Right ventricle myocardium superior (tissue), 1 donor: ENCODE measurements at regions not wholly inside any gene's neighbourhood (a gene's known extent, or its start where the extent isn't known, plus 50 kb on each side); places are given as distances from the start of the nearest gene placed in this dataset.

Source experiments
- ATAC-seq: fragments of 200-7000 bp; cut with Tn5 transposase; one replicate; pipeline ENCODE4 v1.9.1; 2020; ENCODE audit warnings: mild to moderate bottlenecking; ENCODE audit not compliant: poor library complexity
- DNase-seq: peaks from one replicate; pipeline ENCODE4 v3.0.0-alpha.2; 2020
- intact Hi-C: fragments of 100-400 bp; cut with DNase I; formaldehyde crosslinking; loops from one replicate; pipeline ENCODE4 v1.11.2; 2022
- donor health status: DM: no; HTN: yes; CAD: no; lungs with severe emphysema.

GRCh38 chr1:199774433-199775089 lies 252.9 kb upstream of the NR5A2 start:
- intact Hi-C loops: no loop called here
- ATAC-seq (no peak), DNase-seq (no peak)

GRCh38 chr1:199776768-199777497 lies 250.6 kb upstream of the NR5A2 start:
- intact Hi-C loops: no loop called here
- ATAC-seq: no peak
- DNase-seq: no peak

- intact Hi-C loops: no loop called here
- DNase-seq: no peak
- no peak for ATAC-seq
Observed at GRCh38 chr1:199778324-199778955, 249.1 kb upstream of the NR5A2 start.

GRCh38 chr1:199780091-199780490 lies 247.4 kb upstream of the NR5A2 start:
- DNase-seq: no peak
- ATAC-seq: no peak
- intact Hi-C loops: no loop called here

GRCh38 chr1:199780948-199781670 lies 246.4 kb upstream of the NR5A2 start:
- ATAC-seq: no peak
- DNase-seq: no peak
- intact Hi-C loops: no loop called here

GRCh38 chr1:199784138-199784895 lies 243.2 kb upstream of the NR5A2 start:
- intact Hi-C loops: no loop called here
- DNase-seq (no peak), ATAC-seq (no peak)

- intact Hi-C loops: no loop called here
- ATAC-seq (no peak), DNase-seq (no peak)
Observed at GRCh38 chr1:199786695-199787094, 240.8 kb upstream of the NR5A2 start.

GRCh38 chr1:199789141-199789540 lies 238.4 kb upstream of the NR5A2 start:
- intact Hi-C loops: no loop called here
- ATAC-seq: no peak
- DNase-seq: no peak

- DNase-seq: no peak
- no peak for ATAC-seq
Observed at GRCh38 chr1:199791495-199791894, 236.0 kb upstream of the NR5A2 start.

GRCh38 chr1:199792874-199793273 lies 234.6 kb upstream of the NR5A2 start:
- intact Hi-C loops: no loop called here
- ATAC-seq (no peak), DNase-seq (no peak)

More at GRCh38 chr1:199791495-199791894, 236.0 kb upstream of the NR5A2 start:
- intact Hi-C loops: no loop called here

GRCh38 chr1:199794105-199794863 lies 233.2 kb upstream of the NR5A2 start:
- DNase-seq: no peak
- ATAC-seq: no peak
- intact Hi-C loops: no loop called here

- no peak for ATAC-seq
- DNase-seq: no peak
- intact Hi-C loops: no loop called here
Observed at GRCh38 chr1:199799116-199799515, 228.4 kb upstream of the NR5A2 start.

GRCh38 chr1:199804526-199804925 lies 223.0 kb upstream of the NR5A2 start:
- intact Hi-C loops: no loop called here
- ATAC-seq (no peak), DNase-seq (no peak)

GRCh38 chr1:199808110-199808870 lies 219.2 kb upstream of the NR5A2 start:
- DNase-seq (no peak), ATAC-seq (no peak)
- intact Hi-C loops: no loop called here

GRCh38 chr1:199809311-199809710 lies 218.2 kb upstream of the NR5A2 start:
- intact Hi-C loops: no loop called here
- ATAC-seq (no peak), DNase-seq (no peak)

- intact Hi-C loops: no loop called here
Observed at GRCh38 chr1:199811163-199811562, 216.3 kb upstream of the NR5A2 start.

GRCh38 chr1:199813198-199813597 lies 214.3 kb upstream of the NR5A2 start:
- DNase-seq: no peak
- intact Hi-C loops: no loop called here
- ATAC-seq: no peak

More at GRCh38 chr1:199811163-199811562, 216.3 kb upstream of the NR5A2 start:
- no peak for ATAC-seq
- no peak for DNase-seq
